HG02981 (cell line): ENCODE measurements at regions not wholly inside any gene's neighbourhood (a gene's known extent, or its start where the extent isn't known, plus 50 kb on each side); places are given as distances from the start of the nearest gene placed in this dataset.
"Not testable (repeated sequence)": the region's sequence is repeated elsewhere in the genome, so short reads cannot be mapped to it uniquely, and the experiment has no call there.

Experiments
- ATAC-seq: cut with Tn5 transposase; IDR thresholded peaks from one replicate; pipeline ENCODE4 v1.9.1; 2021; ENCODE audit warnings: mild to moderate bottlenecking, moderate library complexity; ENCODE audit not compliant: unreplicated experiment

- no peak for ATAC-seq
Measured at GRCh38 chr7:84738583-84739150, 448.2 kb downstream of the SEMA3D start.

GRCh38 chr7:84735677-84736076 lies 451.2 kb downstream of the SEMA3D start:
- ATAC-seq = no peak

GRCh38 chr7:84735011-84735410 lies 451.8 kb downstream of the SEMA3D start:
- no peak for ATAC-seq

GRCh38 chr7:84733976-84734375 lies 452.9 kb downstream of the SEMA3D start:
- not testable (repeated sequence) for ATAC-seq

GRCh38 chr7:84730864-84731263 lies 456.0 kb downstream of the SEMA3D start:
- ATAC-seq = not testable (repeated sequence)

GRCh38 chr7:84729284-84729683 lies 457.6 kb downstream of the SEMA3D start:
- ATAC-seq = no peak

- no peak for ATAC-seq
Measured at GRCh38 chr7:84722734-84723133, 464.1 kb downstream of the SEMA3D start.

- no peak for ATAC-seq
Measured at GRCh38 chr7:84722086-84722485, 464.8 kb downstream of the SEMA3D start.

GRCh38 chr7:84720456-84721097 lies 466.3 kb downstream of the SEMA3D start:
- ATAC-seq = no peak

GRCh38 chr7:84714765-84715164 lies 472.1 kb downstream of the SEMA3D start:
- ATAC-seq = no peak

GRCh38 chr7:84712374-84713121 lies 474.3 kb downstream of the SEMA3D start:
- ATAC-seq = no peak

GRCh38 chr7:84710538-84710937 lies 476.3 kb downstream of the SEMA3D start:
- not testable (repeated sequence) for ATAC-seq

GRCh38 chr7:84705706-84706105 lies 481.1 kb downstream of the SEMA3D start:
- no peak for ATAC-seq

GRCh38 chr7:84705079-84705478 lies 481.8 kb downstream of the SEMA3D start:
- no peak for ATAC-seq

GRCh38 chr7:84704380-84704779 lies 482.5 kb downstream of the SEMA3D start:
- ATAC-seq = no peak

- no peak for ATAC-seq
Measured at GRCh38 chr7:84701524-84702306, 485.1 kb downstream of the SEMA3D start.

- no peak for ATAC-seq
Measured at GRCh38 chr7:84700563-84701370, 486.1 kb downstream of the SEMA3D start.

GRCh38 chr7:84697506-84697905 lies 489.4 kb downstream of the SEMA3D start:
- no peak for ATAC-seq

GRCh38 chr7:84693483-84693882 lies 493.4 kb downstream of the SEMA3D start:
- ATAC-seq = no peak

GRCh38 chr7:84688671-84689070 lies 494.1 kb upstream of the SEMA3A start:
- ATAC-seq = no peak

- ATAC-seq = no peak
Measured at GRCh38 chr7:84686373-84686772, 491.8 kb upstream of the SEMA3A start.
